ENCODE measurements at regions not wholly inside any gene's neighbourhood (a gene's known extent, or its start where the extent isn't known, plus 50 kb on each side); places are given as distances from the start of the nearest gene placed in this dataset.

- no peak overlapping the region for H3K4me3 ChIP-seq (ENCODE audit: low read depth, low read length)
- ChIA-PET CTCF (no interaction called here), POLR2A (no interaction called here)
- BruUV-seq (replicated peaks): no TSS peak
- no peaks in the 10 kb centered on the region for H3K9me3 ChIP-seq
- no peak overlapping the region for H3K4me3 Mint-ChIP-seq (ENCODE audit: unreplicated experiment)
- no peaks in the 10 kb centered on the region for H3K36me3 Mint-ChIP-seq (ENCODE audit: insufficient read depth, unreplicated experiment)
- H3K36me3 ChIP-seq (ENCODE audit: control insufficient read depth, insufficient read depth, low read length): no peaks in the 10 kb centered on the region
- H3K4me1 ChIP-seq: peaks cover 13% of the 10 kb centered on the region
- intact Hi-C loops (cut with micrococcal nuclease; ENCODE audit: unreplicated experiment): no loop called here
- peaks cover 7% of the 10 kb centered on the region for H3K4me1 Mint-ChIP-seq (ENCODE audit: low read depth, unreplicated experiment)
- peaks cover 2% of the 10 kb centered on the region for H3K27me3 Mint-ChIP-seq (ENCODE audit: insufficient read depth, unreplicated experiment)
- H3K27ac Mint-ChIP-seq (ENCODE audit: unreplicated experiment): no peak overlapping the region
- no peak for TF ChIP-seq CTCF (IDR thresholded peaks at IDR 0.05; ENCODE audit: insufficient read depth in 1 of 2, low read depth in 1 of 2, low read length in 1 of 2, severe bottlenecking in 1 of 2, unreplicated experiment in 1 of 2)
- no peak for DNase-seq
- peaks cover 12% of the 10 kb centered on the region for H3K9me3 Mint-ChIP-seq (ENCODE audit: unreplicated experiment)
- no peaks in the 10 kb centered on the region for H3K27me3 ChIP-seq (replicated peaks; ENCODE audit: control insufficient read depth, insufficient read depth, low read length)
These were observed 220.0 kb upstream of the UBE2E2 start for GRCh38 chr3:22982981-22983587.

GRCh38 chr3:22986958-22987357 is 216.2 kb upstream of the UBE2E2 start:
- DNase-seq: no peak
- Mint-ChIP-seq H3K4me1 (ENCODE audit: low read depth, unreplicated experiment) (peaks cover 7% of the 10 kb centered on the region), H3K27ac (ENCODE audit: unreplicated experiment) (no peak overlapping the region), H3K27me3 (ENCODE audit: insufficient read depth, unreplicated experiment) (peaks cover 2% of the 10 kb centered on the region), H3K36me3 (ENCODE audit: insufficient read depth, unreplicated experiment) (no peaks in the 10 kb centered on the region), H3K9me3 (ENCODE audit: unreplicated experiment) (peaks cover 12% of the 10 kb centered on the region), H3K4me3 (ENCODE audit: unreplicated experiment) (no peak overlapping the region)
- Histone ChIP-seq H3K4me3 (ENCODE audit: low read depth, low read length) (no peak overlapping the region), H3K4me1 (no peaks in the 10 kb centered on the region), H3K9me3 (no peaks in the 10 kb centered on the region), H3K36me3 (ENCODE audit: control insufficient read depth, insufficient read depth, low read length) (no peaks in the 10 kb centered on the region), H3K27me3 (replicated peaks; ENCODE audit: control insufficient read depth, insufficient read depth, low read length) (no peaks in the 10 kb centered on the region; the same call in 1 of the 2 replicates)
- BruUV-seq (replicated peaks): no TSS peak
- TF ChIP-seq CTCF (IDR thresholded peaks at IDR 0.05; ENCODE audit: insufficient read depth in 1 of 2, low read depth in 1 of 2, low read length in 1 of 2, severe bottlenecking in 1 of 2, unreplicated experiment in 1 of 2): no peak
- intact Hi-C loops (cut with micrococcal nuclease; ENCODE audit: unreplicated experiment): no loop called here
- ChIA-PET CTCF (no interaction called here), POLR2A (no interaction called here)

GRCh38 chr3:22988566-22988965 is 214.6 kb upstream of the UBE2E2 start:
- H3K27me3 Mint-ChIP-seq (ENCODE audit: insufficient read depth, unreplicated experiment): no peaks in the 10 kb centered on the region
- no peaks in the 10 kb centered on the region for H3K36me3 Mint-ChIP-seq (ENCODE audit: insufficient read depth, unreplicated experiment)
- H3K4me3 ChIP-seq (ENCODE audit: low read depth, low read length): no peak overlapping the region
- ChIA-PET CTCF (no interaction called here), POLR2A (no interaction called here)
- DNase-seq: no peak
- no peaks in the 10 kb centered on the region for H3K9me3 ChIP-seq
- H3K9me3 Mint-ChIP-seq (ENCODE audit: unreplicated experiment): peaks cover 12% of the 10 kb centered on the region
- intact Hi-C loops (cut with micrococcal nuclease; ENCODE audit: unreplicated experiment): no loop called here
- no peaks in the 10 kb centered on the region for H3K36me3 ChIP-seq (ENCODE audit: control insufficient read depth, insufficient read depth, low read length)
- TF ChIP-seq CTCF (IDR thresholded peaks at IDR 0.05; ENCODE audit: insufficient read depth in 1 of 2, low read depth in 1 of 2, low read length in 1 of 2, severe bottlenecking in 1 of 2, unreplicated experiment in 1 of 2): no peak
- H3K27ac Mint-ChIP-seq (ENCODE audit: unreplicated experiment): no peak overlapping the region
- no peaks in the 10 kb centered on the region for H3K4me1 Mint-ChIP-seq (ENCODE audit: low read depth, unreplicated experiment)
- H3K4me3 Mint-ChIP-seq (ENCODE audit: unreplicated experiment): no peak overlapping the region
- H3K27me3 ChIP-seq (replicated peaks; ENCODE audit: control insufficient read depth, insufficient read depth, low read length): no peaks in the 10 kb centered on the region; the same call in 1 of the 2 replicates
- no TSS peak for BruUV-seq (replicated peaks)
- no peaks in the 10 kb centered on the region for H3K4me1 ChIP-seq

Data from Caco-2 (cell line).